ENCODE measurements at regions not wholly inside any gene's neighbourhood (a gene's known extent, or its start where the extent isn't known, plus 50 kb on each side); places are given as distances from the start of the nearest gene placed in this dataset.

GRCh38 chr3:18853269-18853668 lies 295.0 kb upstream of the KCNH8 start:
- Histone ChIP-seq H3K4me2 (ENCODE audit: insufficient read depth, low read length) (no peak overlapping the region), H3K9me3 (ENCODE audit: low read depth, low read length) (peaks cover 4% of the 10 kb centered on the region), H2AFZ (ENCODE audit: low read length) (no peak overlapping the region), H3K36me3 (ENCODE audit: insufficient read depth, low read length) (no peaks in the 10 kb centered on the region), H3K27ac (ENCODE audit: low read depth, low read length) (no peak overlapping the region), H3K27me3 (ENCODE audit: insufficient read depth, low read length) (no peaks in the 10 kb centered on the region), H3K79me2 (ENCODE audit: insufficient read depth, low read length) (no peaks in the 10 kb centered on the region), H3K4me3 (ENCODE audit: insufficient read depth, low read length) (no peak overlapping the region), H3K4me1 (ENCODE audit: insufficient read depth, low read length) (no peaks in the 10 kb centered on the region), H4K20me1 (ENCODE audit: insufficient read depth, low read length) (no peaks in the 10 kb centered on the region)
- DNase-seq (ENCODE audit: insufficient read length, low spot score, missing footprints): no peak
- TF ChIP-seq, protein P1, sequence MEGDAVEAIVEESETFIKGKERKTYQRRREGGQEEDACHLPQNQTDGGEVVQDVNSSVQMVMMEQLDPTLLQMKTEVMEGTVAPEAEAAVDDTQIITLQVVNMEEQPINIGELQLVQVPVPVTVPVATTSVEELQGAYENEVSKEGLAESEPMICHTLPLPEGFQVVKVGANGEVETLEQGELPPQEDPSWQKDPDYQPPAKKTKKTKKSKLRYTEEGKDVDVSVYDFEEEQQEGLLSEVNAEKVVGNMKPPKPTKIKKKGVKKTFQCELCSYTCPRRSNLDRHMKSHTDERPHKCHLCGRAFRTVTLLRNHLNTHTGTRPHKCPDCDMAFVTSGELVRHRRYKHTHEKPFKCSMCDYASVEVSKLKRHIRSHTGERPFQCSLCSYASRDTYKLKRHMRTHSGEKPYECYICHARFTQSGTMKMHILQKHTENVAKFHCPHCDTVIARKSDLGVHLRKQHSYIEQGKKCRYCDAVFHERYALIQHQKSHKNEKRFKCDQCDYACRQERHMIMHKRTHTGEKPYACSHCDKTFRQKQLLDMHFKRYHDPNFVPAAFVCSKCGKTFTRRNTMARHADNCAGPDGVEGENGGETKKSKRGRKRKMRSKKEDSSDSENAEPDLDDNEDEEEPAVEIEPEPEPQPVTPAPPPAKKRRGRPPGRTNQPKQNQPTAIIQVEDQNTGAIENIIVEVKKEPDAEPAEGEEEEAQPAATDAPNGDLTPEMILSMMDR (IDR thresholded peaks at IDR 0.05; ENCODE audit: extremely low read depth, low read depth, low read length): no peak

- Histone ChIP-seq H3K4me1 (ENCODE audit: insufficient read depth, low read length) (no peaks in the 10 kb centered on the region), H3K27me3 (ENCODE audit: insufficient read depth, low read length) (no peaks in the 10 kb centered on the region), H3K36me3 (ENCODE audit: insufficient read depth, low read length) (no peaks in the 10 kb centered on the region), H3K4me3 (ENCODE audit: insufficient read depth, low read length) (no peak overlapping the region), H4K20me1 (ENCODE audit: insufficient read depth, low read length) (no peaks in the 10 kb centered on the region), H3K4me2 (ENCODE audit: insufficient read depth, low read length) (no peak overlapping the region), H3K9me3 (ENCODE audit: low read depth, low read length) (peaks cover 4% of the 10 kb centered on the region), H3K79me2 (ENCODE audit: insufficient read depth, low read length) (no peaks in the 10 kb centered on the region), H2AFZ (ENCODE audit: low read length) (no peak overlapping the region), H3K27ac (ENCODE audit: low read depth, low read length) (no peak overlapping the region)
- TF ChIP-seq, protein P1 (IDR thresholded peaks at IDR 0.05; ENCODE audit: extremely low read depth, low read depth, low read length): no peak
- no peak for DNase-seq (ENCODE audit: insufficient read length, low spot score, missing footprints)
Measured at GRCh38 chr3:18847583-18848197, 300.6 kb upstream of the KCNH8 start.

GRCh38 chr3:18843983-18844382 lies 304.3 kb upstream of the KCNH8 start:
- no peaks in the 10 kb centered on the region for H3K9me3 ChIP-seq (ENCODE audit: low read depth, low read length)
- no peaks in the 10 kb centered on the region for H3K4me1 ChIP-seq (ENCODE audit: insufficient read depth, low read length)
- no peak overlapping the region for H3K4me2 ChIP-seq (ENCODE audit: insufficient read depth, low read length)
- H3K36me3 ChIP-seq (ENCODE audit: insufficient read depth, low read length): no peaks in the 10 kb centered on the region
- H3K27me3 ChIP-seq (ENCODE audit: insufficient read depth, low read length): no peaks in the 10 kb centered on the region
- DNase-seq (ENCODE audit: insufficient read length, low spot score, missing footprints): no peak
- H4K20me1 ChIP-seq (ENCODE audit: insufficient read depth, low read length): no peaks in the 10 kb centered on the region
- TF ChIP-seq, protein P1 (IDR thresholded peaks at IDR 0.05; ENCODE audit: extremely low read depth, low read depth, low read length): no peak
- no peak overlapping the region for H2AFZ ChIP-seq (ENCODE audit: low read length)
- H3K27ac ChIP-seq (ENCODE audit: low read depth, low read length): no peak overlapping the region
- no peaks in the 10 kb centered on the region for H3K79me2 ChIP-seq (ENCODE audit: insufficient read depth, low read length)
- H3K4me3 ChIP-seq (ENCODE audit: insufficient read depth, low read length): no peak overlapping the region

- no peaks in the 10 kb centered on the region for H4K20me1 ChIP-seq (ENCODE audit: insufficient read depth, low read length)
- no peak overlapping the region for H3K27ac ChIP-seq (ENCODE audit: low read depth, low read length)
- no peak for DNase-seq (ENCODE audit: insufficient read length, low spot score, missing footprints)
- H3K79me2 ChIP-seq (ENCODE audit: insufficient read depth, low read length): no peaks in the 10 kb centered on the region
- H3K27me3 ChIP-seq (ENCODE audit: insufficient read depth, low read length): no peaks in the 10 kb centered on the region
- no peak overlapping the region for H3K4me2 ChIP-seq (ENCODE audit: insufficient read depth, low read length)
- H3K4me3 ChIP-seq (ENCODE audit: insufficient read depth, low read length): no peak overlapping the region
- H3K9me3 ChIP-seq (ENCODE audit: low read depth, low read length): no peaks in the 10 kb centered on the region
- no peaks in the 10 kb centered on the region for H3K36me3 ChIP-seq (ENCODE audit: insufficient read depth, low read length)
- TF ChIP-seq, protein P1 (IDR thresholded peaks at IDR 0.05; ENCODE audit: extremely low read depth, low read depth, low read length): no peak
- no peaks in the 10 kb centered on the region for H3K4me1 ChIP-seq (ENCODE audit: insufficient read depth, low read length)
- H2AFZ ChIP-seq (ENCODE audit: low read length): no peak overlapping the region
Measured at GRCh38 chr3:18843188-18843587, 305.1 kb upstream of the KCNH8 start.

Measured in osteoblast (primary cell).